HG03135 (cell line): ENCODE measurements at regions not wholly inside any gene's neighbourhood (a gene's known extent, or its start where the extent isn't known, plus 50 kb on each side); places are given as distances from the start of the nearest gene placed in this dataset.

Source experiments
- ATAC-seq: cut with Tn5 transposase; IDR thresholded peaks from one replicate; pipeline ENCODE4 v1.9.1; 2021; ENCODE audit warnings: mild to moderate bottlenecking, moderate library complexity; ENCODE audit not compliant: unreplicated experiment

- no peak for ATAC-seq
These were observed 124.3 kb upstream of the PDE1C start for GRCh38 chr7:32194537-32194936.

GRCh38 chr7:32191305-32191704, 121.1 kb upstream of the PDE1C start:
- no peak for ATAC-seq

- ATAC-seq = no peak
These were observed 109.4 kb upstream of the PDE1C start for GRCh38 chr7:32179567-32179966.

GRCh38 chr7:32178677-32179366, 108.6 kb upstream of the PDE1C start:
- ATAC-seq = no peak

GRCh38 chr7:32177232-32177631, 107.0 kb upstream of the PDE1C start:
- no peak for ATAC-seq

- ATAC-seq = no peak
These were observed 104.9 kb upstream of the PDE1C start for GRCh38 chr7:32175099-32175498.

- no peak for ATAC-seq
These were observed 101.0 kb upstream of the PDE1C start for GRCh38 chr7:32171248-32171647.

- no peak for ATAC-seq
These were observed 100.6 kb upstream of the PDE1C start for GRCh38 chr7:32170838-32171237.

GRCh38 chr7:32169228-32169627, 99.0 kb upstream of the PDE1C start:
- ATAC-seq = no peak

- no peak for ATAC-seq
These were observed 97.6 kb upstream of the PDE1C start for GRCh38 chr7:32167815-32168214.

- no peak for ATAC-seq
These were observed 97.0 kb upstream of the PDE1C start for GRCh38 chr7:32167256-32167655.

GRCh38 chr7:32164341-32164996, 94.3 kb upstream of the PDE1C start:
- ATAC-seq = no peak

- ATAC-seq = no peak
These were observed 93.7 kb upstream of the PDE1C start for GRCh38 chr7:32163896-32164295.

GRCh38 chr7:32163141-32163806, 93.1 kb upstream of the PDE1C start:
- no peak for ATAC-seq

- ATAC-seq = no peak
These were observed 91.5 kb upstream of the PDE1C start for GRCh38 chr7:32161708-32162107.

GRCh38 chr7:32158751-32159745, 88.8 kb upstream of the PDE1C start:
- no peak for ATAC-seq

GRCh38 chr7:32158076-32158475, 87.9 kb upstream of the PDE1C start:
- no peak for ATAC-seq

- ATAC-seq = no peak
These were observed 85.5 kb upstream of the PDE1C start for GRCh38 chr7:32155712-32156111.

GRCh38 chr7:32154797-32155196, 84.6 kb upstream of the PDE1C start:
- ATAC-seq = no peak

- no peak for ATAC-seq
These were observed 82.8 kb upstream of the PDE1C start for GRCh38 chr7:32153006-32153405.

- no peak for ATAC-seq
These were observed 82.4 kb upstream of the PDE1C start for GRCh38 chr7:32152576-32152975.
